HEK293 (cell line): ENCODE measurements at regions not wholly inside any gene's neighbourhood (a gene's known extent, or its start where the extent isn't known, plus 50 kb on each side); places are given as distances from the start of the nearest gene placed in this dataset.
A peak's percentile ranks its signal among the peaks of the same experiment; 100 is the strongest.

ENCODE experiments used
- CTCF ChIA-PET: fragments of 350-600 bp; formaldehyde crosslinking; extraction: SDS; loops from one replicate; lab custom pipeline; 2021; ENCODE audit warnings: antibody characterized with exemption; lab: Yijun Ruan, JAX
- POLR2A ChIA-PET: fragments of 300-600 bp; formaldehyde crosslinking; extraction: SDS; loops from one replicate; lab custom pipeline; 2020; ENCODE audit warnings: antibody characterized with exemption, inconsistent platforms; lab: Yijun Ruan, JAX
- H3K27ac ChIP-seq: fragments of 200-500 bp; sonication (Bioruptor generic); 2 replicates; pipeline ENCODE4 v1.5.1; 2014; ENCODE audit warnings: low read depth, low read length, control low read depth, inconsistent platforms; ENCODE audit errors: extremely low read depth
- H3K36me3 ChIP-seq, 2 experiments: fragments of 200-500 bp in 1 of 2; sonication (Bioruptor generic) in 1 of 2; 1 replicate in 1 of 2; 2 replicates in 1 of 2; pipeline ENCODE4 v1.5.1; 2014 to 2017; ENCODE audit warnings: inconsistent platforms in 2 of 2, low read length in 2 of 2; ENCODE audit not compliant: control insufficient read depth in 2 of 2, insufficient read depth in 1 of 2
- H3K4me1 ChIP-seq: fragments of 200-500 bp; sonication (Bioruptor generic); 2 replicates; pipeline ENCODE4 v1.5.1; 2014; ENCODE audit warnings: mild to moderate bottlenecking, low read length, inconsistent platforms; ENCODE audit not compliant: control insufficient read depth, insufficient read depth
- H3K4me3 ChIP-seq: 2 replicates; pipeline ENCODE4 v1.5.1; 2011; ENCODE audit warnings: low read depth, mild to moderate bottlenecking, control low read depth, low read length, moderate library complexity
- H3K9me3 ChIP-seq: fragments of 200-500 bp; sonication (Bioruptor generic); 2 replicates; pipeline ENCODE4 v1.5.1; 2014; ENCODE audit warnings: low read depth, low read length, inconsistent platforms; ENCODE audit not compliant: control insufficient read depth, insufficient read depth
- BCL11A ChIP-seq: fragments of 450-650 bp; formaldehyde crosslinking; IDR thresholded peaks from 2 replicates; pipeline ENCODE4 v1.5.1; 2016; ENCODE audit warnings: low read depth, missing biosample characterization, missing genetic modification characterization
- GLIS1 ChIP-seq: fragments of 450-650 bp; formaldehyde crosslinking; IDR thresholded peaks from 2 replicates; pipeline ENCODE4 v1.5.1; 2016; ENCODE audit warnings: missing biosample characterization, missing genetic modification characterization
- KLF8 ChIP-seq: fragments of 450-650 bp; formaldehyde crosslinking; IDR thresholded peaks from 2 replicates; pipeline ENCODE4 v1.5.1; 2016; ENCODE audit warnings: missing biosample characterization, missing genetic modification characterization
- OSR2 ChIP-seq: fragments of 450-650 bp; formaldehyde crosslinking; IDR thresholded peaks from 2 replicates; pipeline ENCODE4 v1.5.1; 2016; ENCODE audit warnings: missing biosample characterization, missing genetic modification characterization
- OVOL3 ChIP-seq: fragments of 450-650 bp; formaldehyde crosslinking; IDR thresholded peaks from 2 replicates; pipeline ENCODE4 v1.5.1; 2016; ENCODE audit warnings: missing biosample characterization, missing genetic modification characterization
- SCRT1 ChIP-seq: fragments of 450-650 bp; formaldehyde crosslinking; IDR thresholded peaks from 2 replicates; pipeline ENCODE4 v1.5.1; 2016; ENCODE audit warnings: missing biosample characterization, missing genetic modification characterization, borderline replicate concordance
- SETDB1 ChIP-seq: IDR thresholded peaks from one replicate; pipeline ENCODE4 v1.6.1; 2017; ENCODE audit warnings: mild to moderate bottlenecking, low read length, moderate library complexity, mixed read lengths; ENCODE audit not compliant: insufficient read length
- TCF7L2 ChIP-seq: IDR thresholded peaks from 2 replicates; pipeline ENCODE4 v1.6.1; 2011; ENCODE audit warnings: low read depth, mild to moderate bottlenecking, inconsistent platforms, low read length, moderate library complexity, borderline replicate concordance
- ZFP41 ChIP-seq: fragments of 450-650 bp; formaldehyde crosslinking; IDR thresholded peaks from 2 replicates; pipeline ENCODE4 v1.5.1; 2016; ENCODE audit warnings: missing biosample characterization, missing genetic modification characterization, borderline replicate concordance
- ZNF133 ChIP-seq: fragments of 450-650 bp; formaldehyde crosslinking; IDR thresholded peaks from 2 replicates; pipeline ENCODE4 v1.5.1; 2016; ENCODE audit warnings: missing biosample characterization, missing genetic modification characterization
- ZNF175 ChIP-seq: fragments of 450-650 bp; formaldehyde crosslinking; IDR thresholded peaks from 2 replicates; pipeline ENCODE4 v1.5.1; 2016; ENCODE audit warnings: missing biosample characterization, missing genetic modification characterization
- ZNF341 ChIP-seq: fragments of 450-650 bp; formaldehyde crosslinking; IDR thresholded peaks from 2 replicates; pipeline ENCODE4; 2016; ENCODE audit warnings: low read depth, missing biosample characterization, missing genetic modification characterization
- ZNF404 ChIP-seq: fragments of 450-650 bp; formaldehyde crosslinking; IDR thresholded peaks from 2 replicates; pipeline ENCODE4 v1.5.1; 2017; ENCODE audit warnings: missing biosample characterization, missing genetic modification characterization
- ZNF501 ChIP-seq: fragments of 450-650 bp; formaldehyde crosslinking; IDR thresholded peaks from 2 replicates; pipeline ENCODE4 v1.5.1; 2016; ENCODE audit warnings: missing biosample characterization, missing genetic modification characterization
- ZNF510 ChIP-seq: fragments of 450-650 bp; formaldehyde crosslinking; IDR thresholded peaks from 2 replicates; pipeline ENCODE4 v1.5.1; 2018; ENCODE audit warnings: mild to moderate bottlenecking, missing genetic modification characterization, missing biosample characterization; ENCODE audit not compliant: insufficient replicate concordance
- ZNF558 ChIP-seq: fragments of 450-650 bp; formaldehyde crosslinking; IDR thresholded peaks from 2 replicates; pipeline ENCODE4 v1.5.1; 2016; ENCODE audit warnings: missing biosample characterization, missing genetic modification characterization
- ZNF626 ChIP-seq: fragments of 450-650 bp; sonication (Bioruptor Pico); formaldehyde crosslinking; IDR thresholded peaks from 2 replicates; pipeline ENCODE4 v1.5.1; 2018; ENCODE audit warnings: missing biosample characterization, missing genetic modification characterization, inconsistent platforms
- ZNF830 ChIP-seq: fragments of 450-650 bp; IDR thresholded peaks from 2 replicates; pipeline ENCODE4 v1.5.0; 2018; ENCODE audit warnings: missing biosample characterization, missing genetic modification characterization, low read depth, mild to moderate bottlenecking, moderate library complexity
- ZXDB ChIP-seq: fragments of 450-650 bp; formaldehyde crosslinking; IDR thresholded peaks from 2 replicates; pipeline ENCODE4 v1.5.1; 2016; ENCODE audit warnings: missing biosample characterization, missing genetic modification characterization
- TF ChIP-seq, protein P1 (sequence below): fragments of 450-650 bp; formaldehyde crosslinking; IDR thresholded peaks from 2 replicates; pipeline ENCODE4 v1.5.1; 2016; ENCODE audit warnings: missing biosample characterization, missing genetic modification characterization, borderline replicate concordance
- TF ChIP-seq, protein P2 (sequence below): fragments of 450-650 bp; formaldehyde crosslinking; IDR thresholded peaks from 2 replicates; pipeline ENCODE4 v1.5.1; 2017; ENCODE audit warnings: missing biosample characterization, missing genetic modification characterization
- TF ChIP-seq, protein P3 (sequence below): fragments of 450-650 bp; formaldehyde crosslinking; IDR thresholded peaks from 2 replicates; pipeline ENCODE4 v1.5.1; 2017; ENCODE audit warnings: missing biosample characterization, mild to moderate bottlenecking, missing genetic modification characterization, moderate library complexity
- TF ChIP-seq, protein P4 (sequence below): fragments of 450-650 bp; formaldehyde crosslinking; IDR thresholded peaks from 2 replicates; pipeline ENCODE4 v1.5.1; 2016; ENCODE audit warnings: missing biosample characterization, missing genetic modification characterization
- TF ChIP-seq, protein P5 (sequence below): fragments of 450-650 bp; formaldehyde crosslinking; conservative IDR thresholded peaks from 2 replicates; pipeline ENCODE4 v1.5.1; 2016; ENCODE audit warnings: low read depth, missing biosample characterization, missing genetic modification characterization
- TF ChIP-seq, protein P6 (sequence below): fragments of 450-650 bp; formaldehyde crosslinking; IDR thresholded peaks from 2 replicates; pipeline ENCODE4 v1.5.1; 2017; ENCODE audit warnings: missing biosample characterization, missing genetic modification characterization

DNA sequence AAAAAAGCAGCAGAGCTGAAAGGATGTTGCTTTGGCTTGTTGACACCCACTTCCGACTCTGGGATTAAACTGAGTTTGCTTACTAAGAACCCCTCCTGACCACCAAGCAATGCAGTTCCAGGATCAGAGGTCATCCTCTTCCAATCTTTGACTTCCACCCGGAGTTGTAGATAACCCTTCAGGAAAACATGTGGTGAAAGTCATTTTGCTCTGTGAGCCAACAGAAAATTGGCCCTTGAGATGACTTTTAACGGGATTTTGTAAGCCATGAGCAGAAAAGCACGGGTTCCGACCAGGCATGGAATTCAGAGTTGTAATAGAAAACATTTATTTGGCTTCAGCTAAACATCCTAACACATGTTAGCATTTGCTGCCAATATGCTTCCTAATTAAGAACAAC lies 171.6 kb upstream of the NR2F2 start (continued):
- TF ChIP-seq, protein P1, sequence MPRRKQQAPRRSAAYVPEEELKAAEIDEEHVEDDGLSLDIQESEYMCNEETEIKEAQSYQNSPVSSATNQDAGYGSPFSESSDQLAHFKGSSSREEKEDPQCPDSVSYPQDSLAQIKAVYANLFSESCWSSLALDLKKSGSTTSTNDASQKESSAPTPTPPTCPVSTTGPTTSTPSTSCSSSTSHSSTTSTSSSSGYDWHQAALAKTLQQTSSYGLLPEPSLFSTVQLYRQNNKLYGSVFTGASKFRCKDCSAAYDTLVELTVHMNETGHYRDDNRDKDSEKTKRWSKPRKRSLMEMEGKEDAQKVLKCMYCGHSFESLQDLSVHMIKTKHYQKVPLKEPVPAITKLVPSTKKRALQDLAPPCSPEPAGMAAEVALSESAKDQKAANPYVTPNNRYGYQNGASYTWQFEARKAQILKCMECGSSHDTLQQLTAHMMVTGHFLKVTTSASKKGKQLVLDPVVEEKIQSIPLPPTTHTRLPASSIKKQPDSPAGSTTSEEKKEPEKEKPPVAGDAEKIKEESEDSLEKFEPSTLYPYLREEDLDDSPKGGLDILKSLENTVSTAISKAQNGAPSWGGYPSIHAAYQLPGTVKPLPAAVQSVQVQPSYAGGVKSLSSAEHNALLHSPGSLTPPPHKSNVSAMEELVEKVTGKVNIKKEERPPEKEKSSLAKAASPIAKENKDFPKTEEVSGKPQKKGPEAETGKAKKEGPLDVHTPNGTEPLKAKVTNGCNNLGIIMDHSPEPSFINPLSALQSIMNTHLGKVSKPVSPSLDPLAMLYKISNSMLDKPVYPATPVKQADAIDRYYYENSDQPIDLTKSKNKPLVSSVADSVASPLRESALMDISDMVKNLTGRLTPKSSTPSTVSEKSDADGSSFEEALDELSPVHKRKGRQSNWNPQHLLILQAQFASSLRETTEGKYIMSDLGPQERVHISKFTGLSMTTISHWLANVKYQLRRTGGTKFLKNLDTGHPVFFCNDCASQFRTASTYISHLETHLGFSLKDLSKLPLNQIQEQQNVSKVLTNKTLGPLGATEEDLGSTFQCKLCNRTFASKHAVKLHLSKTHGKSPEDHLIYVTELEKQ (tag by site-specific recombination) = no peak
- TF ChIP-seq, protein P2, sequence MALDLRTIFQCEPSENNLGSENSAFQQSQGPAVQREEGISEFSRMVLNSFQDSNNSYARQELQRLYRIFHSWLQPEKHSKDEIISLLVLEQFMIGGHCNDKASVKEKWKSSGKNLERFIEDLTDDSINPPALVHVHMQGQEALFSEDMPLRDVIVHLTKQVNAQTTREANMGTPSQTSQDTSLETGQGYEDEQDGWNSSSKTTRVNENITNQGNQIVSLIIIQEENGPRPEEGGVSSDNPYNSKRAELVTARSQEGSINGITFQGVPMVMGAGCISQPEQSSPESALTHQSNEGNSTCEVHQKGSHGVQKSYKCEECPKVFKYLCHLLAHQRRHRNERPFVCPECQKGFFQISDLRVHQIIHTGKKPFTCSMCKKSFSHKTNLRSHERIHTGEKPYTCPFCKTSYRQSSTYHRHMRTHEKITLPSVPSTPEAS = no peak
- TF ChIP-seq ZNF404 (no peak), SCRT1 (no peak), ZNF175 (tag by site-specific recombination) (no peak), GLIS1 (tag by site-specific recombination) (no peak), ZNF501 (no peak), ZNF626 (no peak), ZNF510 (tag by site-specific recombination) (no peak), ZNF133 (no peak)

DNA sequence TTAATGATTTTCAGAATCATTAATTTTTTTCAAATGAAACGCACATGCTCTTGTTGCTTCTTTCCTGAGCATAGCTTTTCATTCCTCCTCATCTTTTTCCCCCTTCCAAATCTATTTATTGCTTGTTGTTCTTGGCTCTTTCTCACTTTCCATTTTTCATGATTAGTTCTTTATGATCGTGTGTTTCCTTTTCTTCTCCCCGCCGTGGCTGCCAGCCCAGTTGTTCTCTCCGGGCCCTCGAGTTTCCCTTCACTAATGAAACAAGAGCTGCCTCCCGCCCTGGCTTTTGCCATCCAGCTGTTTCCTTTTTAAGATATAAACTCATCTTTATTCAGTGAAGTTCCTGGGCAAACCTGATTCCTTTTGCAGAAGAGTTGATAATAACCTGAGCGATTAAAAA lies 170.2 kb upstream of the NR2F2 start:
- ChIA-PET POLR2A (no interaction called here), CTCF (interaction anchor here (0.6 kb wide), 1 partner anchor 62 kb away, joined by 3 read pairs; no protein-coding TSS in a partner anchor)
- no peak overlapping the region for H3K4me3 ChIP-seq
- H3K4me1 ChIP-seq = peaks cover 7% of the 10 kb centered on the region; the same call in 1 of the 2 replicates
- no peaks in the 10 kb centered on the region for H3K9me3 ChIP-seq
- H3K27ac ChIP-seq = no peak overlapping the region
- H3K36me3 ChIP-seq = no peaks in the 10 kb centered on the region
- peak; percentile 51 for TF ChIP-seq ZXDB
- TF ChIP-seq SETDB1 = no peak
- TF ChIP-seq TCF7L2 = no peak
- TF ChIP-seq, protein P3, sequence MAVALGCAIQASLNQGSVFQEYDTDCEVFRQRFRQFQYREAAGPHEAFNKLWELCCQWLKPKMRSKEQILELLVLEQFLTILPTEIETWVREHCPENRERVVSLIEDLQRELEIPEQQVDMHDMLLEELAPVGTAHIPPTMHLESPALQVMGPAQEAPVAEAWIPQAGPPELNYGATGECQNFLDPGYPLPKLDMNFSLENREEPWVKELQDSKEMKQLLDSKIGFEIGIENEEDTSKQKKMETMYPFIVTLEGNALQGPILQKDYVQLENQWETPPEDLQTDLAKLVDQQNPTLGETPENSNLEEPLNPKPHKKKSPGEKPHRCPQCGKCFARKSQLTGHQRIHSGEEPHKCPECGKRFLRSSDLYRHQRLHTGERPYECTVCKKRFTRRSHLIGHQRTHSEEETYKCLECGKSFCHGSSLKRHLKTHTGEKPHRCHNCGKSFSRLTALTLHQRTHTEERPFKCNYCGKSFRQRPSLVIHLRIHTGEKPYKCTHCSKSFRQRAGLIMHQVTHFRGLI (tag by site-specific recombination) = no peak
- peak; percentile 13; the same call in 1 of the 2 replicates for TF ChIP-seq GLIS1 (tag by site-specific recombination)
- TF ChIP-seq, protein P4, sequence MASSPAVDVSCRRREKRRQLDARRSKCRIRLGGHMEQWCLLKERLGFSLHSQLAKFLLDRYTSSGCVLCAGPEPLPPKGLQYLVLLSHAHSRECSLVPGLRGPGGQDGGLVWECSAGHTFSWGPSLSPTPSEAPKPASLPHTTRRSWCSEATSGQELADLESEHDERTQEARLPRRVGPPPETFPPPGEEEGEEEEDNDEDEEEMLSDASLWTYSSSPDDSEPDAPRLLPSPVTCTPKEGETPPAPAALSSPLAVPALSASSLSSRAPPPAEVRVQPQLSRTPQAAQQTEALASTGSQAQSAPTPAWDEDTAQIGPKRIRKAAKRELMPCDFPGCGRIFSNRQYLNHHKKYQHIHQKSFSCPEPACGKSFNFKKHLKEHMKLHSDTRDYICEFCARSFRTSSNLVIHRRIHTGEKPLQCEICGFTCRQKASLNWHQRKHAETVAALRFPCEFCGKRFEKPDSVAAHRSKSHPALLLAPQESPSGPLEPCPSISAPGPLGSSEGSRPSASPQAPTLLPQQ (tag by site-specific recombination) = peak; percentile 78
- TF ChIP-seq, protein P5, sequence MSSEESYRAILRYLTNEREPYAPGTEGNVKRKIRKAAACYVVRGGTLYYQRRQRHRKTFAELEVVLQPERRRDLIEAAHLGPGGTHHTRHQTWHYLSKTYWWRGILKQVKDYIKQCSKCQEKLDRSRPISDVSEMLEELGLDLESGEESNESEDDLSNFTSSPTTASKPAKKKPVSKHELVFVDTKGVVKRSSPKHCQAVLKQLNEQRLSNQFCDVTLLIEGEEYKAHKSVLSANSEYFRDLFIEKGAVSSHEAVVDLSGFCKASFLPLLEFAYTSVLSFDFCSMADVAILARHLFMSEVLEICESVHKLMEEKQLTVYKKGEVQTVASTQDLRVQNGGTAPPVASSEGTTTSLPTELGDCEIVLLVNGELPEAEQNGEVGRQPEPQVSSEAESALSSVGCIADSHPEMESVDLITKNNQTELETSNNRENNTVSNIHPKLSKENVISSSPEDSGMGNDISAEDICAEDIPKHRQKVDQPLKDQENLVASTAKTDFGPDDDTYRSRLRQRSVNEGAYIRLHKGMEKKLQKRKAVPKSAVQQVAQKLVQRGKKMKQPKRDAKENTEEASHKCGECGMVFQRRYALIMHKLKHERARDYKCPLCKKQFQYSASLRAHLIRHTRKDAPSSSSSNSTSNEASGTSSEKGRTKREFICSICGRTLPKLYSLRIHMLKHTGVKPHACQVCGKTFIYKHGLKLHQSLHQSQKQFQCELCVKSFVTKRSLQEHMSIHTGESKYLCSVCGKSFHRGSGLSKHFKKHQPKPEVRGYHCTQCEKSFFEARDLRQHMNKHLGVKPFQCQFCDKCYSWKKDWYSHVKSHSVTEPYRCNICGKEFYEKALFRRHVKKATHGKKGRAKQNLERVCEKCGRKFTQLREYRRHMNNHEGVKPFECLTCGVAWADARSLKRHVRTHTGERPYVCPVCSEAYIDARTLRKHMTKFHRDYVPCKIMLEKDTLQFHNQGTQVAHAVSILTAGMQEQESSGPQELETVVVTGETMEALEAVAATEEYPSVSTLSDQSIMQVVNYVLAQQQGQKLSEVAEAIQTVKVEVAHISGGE (tag by site-specific recombination) = peak; percentile 54
- no peak for TF ChIP-seq ZNF558 (tag by site-specific recombination)
- TF ChIP-seq OSR2 (tag by site-specific recombination) = 0 out of 2 replicates have a peak, but pooled peaks have one; percentile 7
- TF ChIP-seq OVOL3 (tag by site-specific recombination) = no peak; the same call in 1 of the 2 replicates
- no peak for TF ChIP-seq ZNF830 (tag by site-specific recombination)
- no peak for TF ChIP-seq ZFP41 (tag by site-specific recombination)
- peak; percentile 26; the same call in 1 of the 2 replicates for TF ChIP-seq ZNF341 (tag by site-specific recombination)
- no peak for TF ChIP-seq KLF8 (tag by site-specific recombination)
- TF ChIP-seq, protein P6, sequence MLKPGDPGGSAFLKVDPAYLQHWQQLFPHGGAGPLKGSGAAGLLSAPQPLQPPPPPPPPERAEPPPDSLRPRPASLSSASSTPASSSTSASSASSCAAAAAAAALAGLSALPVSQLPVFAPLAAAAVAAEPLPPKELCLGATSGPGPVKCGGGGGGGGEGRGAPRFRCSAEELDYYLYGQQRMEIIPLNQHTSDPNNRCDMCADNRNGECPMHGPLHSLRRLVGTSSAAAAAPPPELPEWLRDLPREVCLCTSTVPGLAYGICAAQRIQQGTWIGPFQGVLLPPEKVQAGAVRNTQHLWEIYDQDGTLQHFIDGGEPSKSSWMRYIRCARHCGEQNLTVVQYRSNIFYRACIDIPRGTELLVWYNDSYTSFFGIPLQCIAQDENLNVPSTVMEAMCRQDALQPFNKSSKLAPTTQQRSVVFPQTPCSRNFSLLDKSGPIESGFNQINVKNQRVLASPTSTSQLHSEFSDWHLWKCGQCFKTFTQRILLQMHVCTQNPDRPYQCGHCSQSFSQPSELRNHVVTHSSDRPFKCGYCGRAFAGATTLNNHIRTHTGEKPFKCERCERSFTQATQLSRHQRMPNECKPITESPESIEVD (tag by site-specific recombination) = peak; percentile 60; the same call in 1 of the 2 replicates
- TF ChIP-seq BCL11A (tag by site-specific recombination) = peak; percentile 63; the same call in 1 of the 2 replicates
